GM19238 (cell line): ENCODE measurements at regions not wholly inside any gene's neighbourhood (a gene's known extent, or its start where the extent isn't known, plus 50 kb on each side); places are given as distances from the start of the nearest gene placed in this dataset.

Experiments used
- DNase-seq: peaks from one replicate; pipeline ENCODE4 v3.0.0; 2011; ENCODE audit warnings: low spot score; ENCODE audit not compliant: insufficient read length

GRCh38 chr12:60324746-60325145 is 728.9 kb downstream of the SLC16A7 start:
- no peak for DNase-seq

GRCh38 chr12:60333461-60333860 is 737.6 kb downstream of the SLC16A7 start:
- DNase-seq, result no peak

- DNase-seq, result no peak
Observed at GRCh38 chr12:60335745-60336144, 739.9 kb downstream of the SLC16A7 start.

GRCh38 chr12:60337839-60338549 is 742.2 kb downstream of the SLC16A7 start:
- no peak for DNase-seq

GRCh38 chr12:60345442-60345841 is 749.6 kb downstream of the SLC16A7 start:
- no peak for DNase-seq

GRCh38 chr12:60349232-60349978 is 753.6 kb downstream of the SLC16A7 start:
- DNase-seq, result no peak

- no peak for DNase-seq
Observed at GRCh38 chr12:60387356-60387755, 791.5 kb downstream of the SLC16A7 start.

GRCh38 chr12:60391051-60391450 is 795.2 kb downstream of the SLC16A7 start:
- no peak for DNase-seq

GRCh38 chr12:60391791-60392190 is 796.0 kb downstream of the SLC16A7 start:
- no peak for DNase-seq

- no peak for DNase-seq
Observed at GRCh38 chr12:60393093-60393492, 797.3 kb downstream of the SLC16A7 start.

GRCh38 chr12:60394665-60395064 is 798.8 kb downstream of the SLC16A7 start:
- no peak for DNase-seq

- DNase-seq, result no peak
Observed at GRCh38 chr12:60398547-60398946, 802.7 kb downstream of the SLC16A7 start.

GRCh38 chr12:60399064-60399463 is 803.2 kb downstream of the SLC16A7 start:
- DNase-seq, result no peak

- DNase-seq, result no peak
Observed at GRCh38 chr12:60402996-60403395, 807.2 kb downstream of the SLC16A7 start.

GRCh38 chr12:60415351-60415750 is 819.5 kb downstream of the SLC16A7 start:
- no peak for DNase-seq

- DNase-seq, result no peak
Observed at GRCh38 chr12:60419986-60420385, 824.2 kb downstream of the SLC16A7 start.

- DNase-seq, result no peak
Observed at GRCh38 chr12:60421741-60422140, 825.9 kb downstream of the SLC16A7 start.

- no peak for DNase-seq
Observed at GRCh38 chr12:60437297-60437696, 841.5 kb downstream of the SLC16A7 start.

GRCh38 chr12:60441577-60441976 is 845.7 kb downstream of the SLC16A7 start:
- DNase-seq, result no peak

- DNase-seq, result no peak
Observed at GRCh38 chr12:60451457-60451856, 855.6 kb downstream of the SLC16A7 start.

GRCh38 chr12:60465060-60465459 is 869.2 kb downstream of the SLC16A7 start:
- no peak for DNase-seq

- DNase-seq, result no peak
Observed at GRCh38 chr12:60468546-60468945, 872.7 kb downstream of the SLC16A7 start.

GRCh38 chr12:60475825-60476224 is 880.0 kb downstream of the SLC16A7 start:
- no peak for DNase-seq
